Spleen (tissue), 11 donors: ENCODE measurements at regions not wholly inside any gene's neighbourhood (a gene's known extent, or its start where the extent isn't known, plus 50 kb on each side); places are given as distances from the start of the nearest gene placed in this dataset.

ENCODE experiments used
- DNase-seq: peaks from one replicate; pipeline ENCODE4 v3.0.0-alpha.2; 2020
- H3K27ac ChIP-seq, 8 donors: fragments of 200-600 bp; sonication (generic) in 7 of 8; 1 replicate in 4 of 8; 2 replicates in 4 of 8; pipeline versions ENCODE4 v1.5.0 to v1.8.0; 2016 to 2021; ENCODE audit warnings: inconsistent platforms in 4 of 8, mild to moderate bottlenecking in 4 of 8, moderate library complexity in 1 of 8
- H3K27me3 ChIP-seq, 7 donors: fragments of 200-600 bp; sonication (generic) in 6 of 7; replicated peaks in 1 of 7; 1 replicate in 4 of 7; 2 replicates in 3 of 7; pipeline versions ENCODE4 v1.5.0 to v1.8.0; 2016 to 2021; ENCODE audit warnings: inconsistent platforms in 3 of 7, mild to moderate bottlenecking in 1 of 7
- H3K36me3 ChIP-seq, 6 donors: fragments of 200-600 bp; sonication (generic) in 5 of 6; 1 replicate in 4 of 6; 2 replicates in 2 of 6; pipeline versions ENCODE4 v1.5.0 to v1.8.0; 2016 to 2021; ENCODE audit warnings: inconsistent platforms in 2 of 6
- H3K4me1 ChIP-seq, 6 donors: fragments of 200-600 bp; sonication (generic) in 5 of 6; 1 replicate in 3 of 6; 2 replicates in 3 of 6; pipeline versions ENCODE4 v1.5.0 to v1.8.0; 2016 to 2021; ENCODE audit warnings: inconsistent platforms in 3 of 6
- H3K4me3 ChIP-seq, 8 donors: fragments of 200-600 bp; sonication (generic) in 7 of 8; 1 replicate in 4 of 8; 2 replicates in 4 of 8; pipeline versions ENCODE4 v1.5.0 to v1.8.0; 2016 to 2021; ENCODE audit warnings: inconsistent platforms in 4 of 8, mild to moderate bottlenecking in 4 of 8, moderate library complexity in 2 of 8
- H3K9me3 ChIP-seq, 8 donors: fragments of 200-600 bp; sonication (generic) in 7 of 8; 1 replicate in 4 of 8; 2 replicates in 4 of 8; pipeline versions ENCODE4 v1.5.0 to v1.8.0; 2016 to 2021; ENCODE audit warnings: inconsistent platforms in 4 of 8
- CTCF ChIP-seq, 11 experiments: fragments of 200-600 bp in 7 of 11; fragments of 450-650 bp in 4 of 11; sonication (generic) in 4 of 11; IDR thresholded peaks in 8 of 11; conservative IDR thresholded peaks in 3 of 11; 1 replicate in 7 of 11; 2 replicates in 4 of 11; pipeline versions ENCODE4 v1.4.0 to v1.8.0; 2016 to 2021; ENCODE audit warnings: antibody characterized with exemption in 11 of 11, inconsistent platforms in 4 of 11, mild to moderate bottlenecking in 1 of 11
- POLR2A ChIP-seq, 3 donors: fragments of 450-650 bp; IDR thresholded peaks; one replicate each; pipeline ENCODE4 v1.5.1; 2017; ENCODE audit warnings: antibody characterized with exemption in 3 of 3, mild to moderate bottlenecking in 1 of 3
- POLR2AphosphoS5 ChIP-seq, 3 donors: sonication (generic); formaldehyde crosslinking; IDR thresholded peaks; one replicate each; pipeline ENCODE4 v1.5.1; 2017; ENCODE audit warnings: antibody characterized with exemption in 3 of 3
- WGBS, 5 donors: extraction: QIAGEN DNeasy Blood & Tissue Kit in 3 of 5; methylation state at CpG; one replicate each; pipeline versions ENCODE4 v1.1.5 to v1.1.7; 2013 to 2018; 5-methylcytosine and 5-hydroxymethylcytosine counted together
- intact Hi-C: fragments of 100-400 bp; cut with DNase I; formaldehyde crosslinking; loops from one replicate; pipeline ENCODE4 v1.15.0; 2023; ENCODE audit warnings: low total_unique reads
- donor health status: healthy with polysubstance abuse.
- donor health status: DM: no; HTN: no; CAD: no; lungs with moderate emphysema.
- donor health status: DM: no; HTN: no; CAD: no.
- donor health status: Bipolar disorder and iron deficiency.
- donor health status: healthy.
- donor health status: DM: no; HTN: no; CAD: no.
- donor health status: DM: yes; HTN: yes; CAD: no.

- Histone ChIP-seq H3K27ac (no peak overlapping the region), H3K36me3 (no peaks in the 10 kb centered on the region), H3K9me3 (no peaks in the 10 kb centered on the region), H3K4me3 (no peak overlapping the region), H3K4me1 (no peaks in the 10 kb centered on the region), H3K27me3 (no peaks in the 10 kb centered on the region)
- TF ChIP-seq CTCF (IDR thresholded peaks at IDR 0.05 in 8 of 11, conservative IDR thresholded peaks at IDR 0.05 in 3 of 11), result no peak
- no peak for TF ChIP-seq POLR2AphosphoS5 (IDR thresholded peaks at IDR 0.05)
- no peak for TF ChIP-seq POLR2A (IDR thresholded peaks at IDR 0.05)
- 84 to 96% (median 91%) methylated on average over 3 of the region's 3 CpGs for WGBS, 5 donors
- no peak for DNase-seq
- intact Hi-C loops, result no loop called here
Observed at GRCh38 chr4:110852793-110853192, 229.9 kb upstream of the PITX2 start.

GRCh38 chr4:110853242-110853641, 230.4 kb upstream of the PITX2 start:
- Histone ChIP-seq H3K4me3 (no peak overlapping the region), H3K27ac (no peak overlapping the region), H3K9me3 (no peaks in the 10 kb centered on the region), H3K36me3 (no peaks in the 10 kb centered on the region), H3K27me3 (no peaks in the 10 kb centered on the region), H3K4me1 (no peaks in the 10 kb centered on the region)
- DNase-seq, result no peak
- no peak for TF ChIP-seq POLR2A (IDR thresholded peaks at IDR 0.05)
- no peak for TF ChIP-seq CTCF (IDR thresholded peaks at IDR 0.05 in 8 of 11, conservative IDR thresholded peaks at IDR 0.05 in 3 of 11)
- no peak for TF ChIP-seq POLR2AphosphoS5 (IDR thresholded peaks at IDR 0.05)
- 78 to 94% (median 86%) methylated on average over 5 of the region's 5 CpGs for WGBS, 5 donors
- intact Hi-C loops, result no loop called here

GRCh38 chr4:110854021-110854678, 231.3 kb upstream of the PITX2 start:
- Histone ChIP-seq H3K36me3 (no peaks in the 10 kb centered on the region), H3K9me3 (no peaks in the 10 kb centered on the region), H3K27ac (no peak overlapping the region), H3K27me3 (no peaks in the 10 kb centered on the region), H3K4me1 (no peaks in the 10 kb centered on the region), H3K4me3 (no peak overlapping the region)
- no peak for DNase-seq
- TF ChIP-seq CTCF (IDR thresholded peaks at IDR 0.05 in 8 of 11, conservative IDR thresholded peaks at IDR 0.05 in 3 of 11) (no peak), POLR2AphosphoS5 (IDR thresholded peaks at IDR 0.05) (no peak), POLR2A (IDR thresholded peaks at IDR 0.05) (no peak)
- 39 to 64% (median 58%) methylated on average over 6 of the region's 6 CpGs for WGBS, 5 donors
- intact Hi-C loops, result no loop called here

- H3K27ac ChIP-seq, result no peak overlapping the region
- 72 to 87% (median 73%) methylated on average over 6 of the region's 6 CpGs for WGBS, 5 donors
- no peaks in the 10 kb centered on the region for H3K27me3 ChIP-seq
- intact Hi-C loops, result no loop called here
- no peaks in the 10 kb centered on the region for H3K4me1 ChIP-seq
- no peaks in the 10 kb centered on the region for H3K36me3 ChIP-seq
- no peak for TF ChIP-seq POLR2AphosphoS5 (IDR thresholded peaks at IDR 0.05)
- no peak for TF ChIP-seq POLR2A (IDR thresholded peaks at IDR 0.05)
- no peak for TF ChIP-seq CTCF (IDR thresholded peaks at IDR 0.05 in 8 of 11, conservative IDR thresholded peaks at IDR 0.05 in 3 of 11)
- no peaks in the 10 kb centered on the region for H3K9me3 ChIP-seq
- DNase-seq, result no peak
- no peak overlapping the region for H3K4me3 ChIP-seq
Observed at GRCh38 chr4:110860125-110860524, 237.2 kb upstream of the PITX2 start.
